Neural progenitor cell (in vitro differentiated cells): ENCODE measurements at regions not wholly inside any gene's neighbourhood (a gene's known extent, or its start where the extent isn't known, plus 50 kb on each side); places are given as distances from the start of the nearest gene placed in this dataset.

Source experiments
- DNase-seq: peaks from one replicate; pipeline ENCODE4 v3.0.0-alpha.2; 2016; ENCODE audit warnings: low spot score
- H2AFZ ChIP-seq: fragments of 200-600 bp; sonication (generic); replicated peaks from 2 replicates; pipeline ENCODE4 v1.6.1; 2016; ENCODE audit warnings: antibody characterized with exemption
- H3F3A ChIP-seq: fragments of 200-600 bp; sonication (generic); 2 replicates; pipeline ENCODE4 v1.6.1; 2016; ENCODE audit warnings: antibody characterized with exemption, low read depth
- H3K27ac ChIP-seq: fragments of 200-600 bp; sonication (generic); 2 replicates; pipeline ENCODE4 v1.5.1; 2016; ENCODE audit warnings: mild to moderate bottlenecking
- H3K27me3 ChIP-seq: fragments of 200-600 bp; sonication (generic); 2 replicates; pipeline ENCODE4 v1.6.1; 2016; ENCODE audit warnings: mild to moderate bottlenecking, moderate library complexity
- H3K36me3 ChIP-seq: fragments of 200-600 bp; sonication (generic); 2 replicates; pipeline ENCODE4 v1.5.1; 2016
- H3K4me1 ChIP-seq: fragments of 200-600 bp; sonication (generic); 2 replicates; pipeline ENCODE4 v1.6.1; 2016; ENCODE audit warnings: mixed run types
- H3K4me2 ChIP-seq: fragments of 200-600 bp; sonication (generic); 2 replicates; pipeline ENCODE4 v1.6.1; 2016
- H3K4me3 ChIP-seq: fragments of 200-600 bp; sonication (generic); 2 replicates; pipeline ENCODE4 v1.5.1; 2016
- H3K79me2 ChIP-seq: fragments of 200-600 bp; sonication (generic); 2 replicates; pipeline ENCODE4 v1.6.1; 2016; ENCODE audit warnings: low read depth
- H3K9ac ChIP-seq: fragments of 200-600 bp; sonication (generic); 2 replicates; pipeline ENCODE4 v1.6.1; 2016
- H3K9me3 ChIP-seq: fragments of 200-600 bp; sonication (generic); 2 replicates; pipeline ENCODE4 v1.5.1; 2016; ENCODE audit warnings: low read depth
- H4K20me1 ChIP-seq: fragments of 200-600 bp; sonication (generic); 2 replicates; pipeline ENCODE4 v1.6.1; 2016; ENCODE audit warnings: low read depth
- H3K27ac Mint-ChIP-seq: 3 replicates; pipeline ENCODE4 v1.8.0; 2021; ENCODE audit warnings: mixed read lengths
- H3K27me3 Mint-ChIP-seq: 2 replicates; pipeline ENCODE4 v1.8.0; 2022; ENCODE audit warnings: low read depth, mild to moderate bottlenecking, inconsistent platforms, moderate library complexity, mixed read lengths; ENCODE audit not compliant: insufficient read depth
- H3K36me3 Mint-ChIP-seq: 3 replicates; pipeline ENCODE4 v1.8.0; 2021; ENCODE audit warnings: mixed read lengths
- H3K4me1 Mint-ChIP-seq: 3 replicates; pipeline ENCODE4 v1.8.0; 2021; ENCODE audit warnings: mixed read lengths
- H3K4me3 Mint-ChIP-seq: 3 replicates; pipeline ENCODE4 v1.8.0; 2021; ENCODE audit warnings: mild to moderate bottlenecking, moderate library complexity, mixed read lengths
- H3K9me3 Mint-ChIP-seq: 3 replicates; pipeline ENCODE4 v1.8.0; 2020; ENCODE audit warnings: mixed read lengths
- CTCF ChIP-seq: fragments of 200-600 bp; sonication (generic); IDR thresholded peaks from 2 replicates; pipeline ENCODE4 v1.5.1; 2017; ENCODE audit warnings: antibody characterized with exemption, mild to moderate bottlenecking
- EZH2 ChIP-seq: fragments of 200-600 bp; sonication (generic); IDR thresholded peaks from 2 replicates; pipeline ENCODE4 v1.6.1; 2017; ENCODE audit warnings: antibody characterized with exemption, mild to moderate bottlenecking, moderate library complexity
- EZH2phosphoT487 ChIP-seq: fragments of 200-600 bp; sonication (generic); IDR thresholded peaks from 2 replicates; pipeline ENCODE4 v1.6.1; 2017; ENCODE audit warnings: antibody characterized with exemption

GRCh38 chr6:3624250-3625136, 127.0 kb downstream of the PXDC1 start:
- Mint-ChIP-seq H3K9me3 (no peaks in the 10 kb centered on the region), H3K27ac (peak overlapping the region; percentile 48)
- TF ChIP-seq EZH2phosphoT487 (no peak), EZH2 (no peak), CTCF (no peak)

GRCh38 chr6:3623451-3624249, 127.9 kb downstream of the PXDC1 start:
- Histone ChIP-seq H3K36me3 (no peaks in the 10 kb centered on the region), H3K4me1 (peaks cover 43% of the 10 kb centered on the region), H3K9ac (no peak overlapping the region), H3K4me3 (no peak overlapping the region), H2AFZ (peak overlapping the region; percentile 85), H3K27me3 (peaks cover 6% of the 10 kb centered on the region), H3K79me2 (no peaks in the 10 kb centered on the region), H3K4me2 (no peak overlapping the region), H3K27ac (no peak overlapping the region), H3F3A (peaks cover 11% of the 10 kb centered on the region), H3K9me3 (no peaks in the 10 kb centered on the region), H4K20me1 (no peaks in the 10 kb centered on the region)
- TF ChIP-seq EZH2phosphoT487, result no peak
- no peak for TF ChIP-seq EZH2
- peaks cover 2% of the 10 kb centered on the region for H3K36me3 Mint-ChIP-seq
- H3K4me1 Mint-ChIP-seq, result peaks cover 45% of the 10 kb centered on the region
- no peak for DNase-seq
- peak overlapping the region; percentile 48 for H3K27ac Mint-ChIP-seq
- peaks cover 12% of the 10 kb centered on the region for H3K27me3 Mint-ChIP-seq
- no peak overlapping the region for H3K4me3 Mint-ChIP-seq
- H3K9me3 Mint-ChIP-seq, result no peaks in the 10 kb centered on the region

More at GRCh38 chr6:3624250-3625136, 127.0 kb downstream of the PXDC1 start:
- peaks cover 43% of the 10 kb centered on the region for H3K4me1 ChIP-seq
- H3K27me3 ChIP-seq, result peaks cover 6% of the 10 kb centered on the region
- no peak for DNase-seq
- H3K9ac ChIP-seq, result no peak overlapping the region
- peak overlapping the region; percentile 85 for H2AFZ ChIP-seq
- H4K20me1 ChIP-seq, result no peaks in the 10 kb centered on the region
- no peak overlapping the region for H3K4me2 ChIP-seq
- H3K79me2 ChIP-seq, result no peaks in the 10 kb centered on the region
- peaks cover 12% of the 10 kb centered on the region for H3K27me3 Mint-ChIP-seq
- H3K9me3 ChIP-seq, result no peaks in the 10 kb centered on the region
- peaks cover 11% of the 10 kb centered on the region for H3F3A ChIP-seq
- H3K36me3 Mint-ChIP-seq, result peaks cover 2% of the 10 kb centered on the region
- H3K4me3 ChIP-seq, result no peak overlapping the region
- no peak overlapping the region for H3K4me3 Mint-ChIP-seq
- no peak overlapping the region for H3K27ac ChIP-seq
- peaks cover 48% of the 10 kb centered on the region for H3K4me1 Mint-ChIP-seq
- H3K36me3 ChIP-seq, result no peaks in the 10 kb centered on the region

- no peak overlapping the region for H3K27ac Mint-ChIP-seq
- H3K9me3 Mint-ChIP-seq, result no peaks in the 10 kb centered on the region
- no peaks in the 10 kb centered on the region for H3K9me3 ChIP-seq
- no peaks in the 10 kb centered on the region for H4K20me1 ChIP-seq
- no peak overlapping the region for H2AFZ ChIP-seq
- H3K4me2 ChIP-seq, result no peak overlapping the region
- H3K4me3 Mint-ChIP-seq, result no peak overlapping the region
- peaks cover 30% of the 10 kb centered on the region for H3K4me1 Mint-ChIP-seq
- no peaks in the 10 kb centered on the region for H3K79me2 ChIP-seq
- no peak overlapping the region for H3K27ac ChIP-seq
- no peak overlapping the region for H3K9ac ChIP-seq
- H3K27me3 ChIP-seq, result peaks cover 6% of the 10 kb centered on the region
- peaks cover 8% of the 10 kb centered on the region for H3F3A ChIP-seq
- peaks cover 27% of the 10 kb centered on the region for H3K4me1 ChIP-seq
- no peaks in the 10 kb centered on the region for H3K36me3 ChIP-seq
- H3K4me3 ChIP-seq, result no peak overlapping the region
- H3K27me3 Mint-ChIP-seq, result peaks cover 12% of the 10 kb centered on the region
- DNase-seq, result no peak
- H3K36me3 Mint-ChIP-seq, result peaks cover 2% of the 10 kb centered on the region
- TF ChIP-seq EZH2 (no peak), CTCF (no peak), EZH2phosphoT487 (no peak)
Observed at GRCh38 chr6:3621411-3621810, 130.1 kb downstream of the PXDC1 start.
